WTC11 (cell line): ENCODE measurements at regions not wholly inside any gene's neighbourhood (a gene's known extent, or its start where the extent isn't known, plus 50 kb on each side); places are given as distances from the start of the nearest gene placed in this dataset.

ENCODE experiments used
- CREB1 ChIP-seq: sonication (generic); formaldehyde crosslinking; IDR thresholded peaks from 2 replicates; pipeline ENCODE4 v1.8.0; 2023; ENCODE audit warnings: mild to moderate bottlenecking, missing genetic modification reagents
- ETV6 ChIP-seq: sonication (generic); formaldehyde crosslinking; IDR thresholded peaks from 2 replicates; pipeline ENCODE4 v1.8.1; 2022; ENCODE audit warnings: mild to moderate bottlenecking, missing genetic modification reagents
- KAT7 ChIP-seq: sonication (generic); formaldehyde crosslinking; IDR thresholded peaks from 2 replicates; pipeline ENCODE4 v1.8.1; 2023; ENCODE audit warnings: missing genetic modification reagents, mild to moderate bottlenecking, borderline replicate concordance
- NFE2L1 ChIP-seq: sonication (generic); formaldehyde crosslinking; IDR thresholded peaks from 2 replicates; pipeline ENCODE4 v1.8.1; 2023; ENCODE audit warnings: missing genetic modification reagents
- ZNF138 ChIP-seq: sonication (generic); formaldehyde crosslinking; conservative IDR thresholded peaks from 2 replicates; pipeline ENCODE4 v1.8.1; 2022; ENCODE audit warnings: mild to moderate bottlenecking, moderate library complexity, missing genetic modification reagents
- TF ChIP-seq, protein P1 (sequence below): fragments of 200-600 bp; IDR thresholded peaks from 2 replicates; pipeline ENCODE4 v1.8.0; 2022; ENCODE audit warnings: antibody characterized with exemption
- TF ChIP-seq, protein P2 (sequence below): sonication (generic); formaldehyde crosslinking; IDR thresholded peaks from 2 replicates; pipeline ENCODE4 v1.8.1; 2023; ENCODE audit warnings: mild to moderate bottlenecking, missing genetic modification reagents
- TF ChIP-seq, protein P3 (sequence below): sonication (generic); formaldehyde crosslinking; IDR thresholded peaks from 2 replicates; pipeline ENCODE4 v1.8.0; 2022; ENCODE audit warnings: missing genetic modification reagents
- TF ChIP-seq, protein P4 (sequence below): sonication (generic); formaldehyde crosslinking; IDR thresholded peaks from 2 replicates; pipeline ENCODE4 v1.8.0; 2022; ENCODE audit warnings: mild to moderate bottlenecking, missing genetic modification reagents
- TF ChIP-seq, protein P5 (sequence below): sonication (generic); formaldehyde crosslinking; IDR thresholded peaks from 2 replicates; pipeline ENCODE4 v1.8.1; 2022; ENCODE audit warnings: low read depth, missing genetic modification reagents, borderline replicate concordance

DNA sequence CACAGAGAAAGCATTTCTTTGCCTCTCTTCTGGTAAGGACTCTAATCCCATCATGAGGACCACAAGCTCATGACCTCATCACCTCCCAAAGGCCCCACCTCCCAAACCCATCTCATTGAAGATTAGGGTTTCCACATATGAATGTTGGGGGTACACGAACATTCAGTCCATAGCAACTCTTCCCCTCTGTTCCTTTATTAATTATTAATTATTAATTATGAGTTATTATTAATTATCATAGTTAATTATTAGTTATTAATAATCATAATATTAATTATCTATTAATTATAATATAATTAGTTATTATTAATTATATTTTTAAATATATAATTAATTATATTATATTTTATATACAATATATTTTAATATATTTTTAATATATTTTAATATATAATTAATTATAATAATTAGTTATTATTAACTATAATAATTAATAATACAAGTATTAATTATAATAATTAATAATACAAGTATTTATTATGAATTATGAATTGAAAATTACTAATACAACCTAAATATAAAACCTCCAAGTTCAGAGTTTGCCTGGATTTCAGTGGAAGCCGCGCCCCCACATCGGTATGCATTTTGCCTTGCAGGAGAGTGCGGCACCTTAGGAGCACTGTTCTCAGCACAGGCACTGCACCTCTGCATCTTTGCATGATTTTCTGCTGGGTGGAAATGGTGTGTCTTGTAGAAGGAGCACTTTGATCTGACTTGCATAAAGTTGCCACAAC lies 128.0 kb upstream of the FGF3 start:
- TF ChIP-seq, protein P1, sequence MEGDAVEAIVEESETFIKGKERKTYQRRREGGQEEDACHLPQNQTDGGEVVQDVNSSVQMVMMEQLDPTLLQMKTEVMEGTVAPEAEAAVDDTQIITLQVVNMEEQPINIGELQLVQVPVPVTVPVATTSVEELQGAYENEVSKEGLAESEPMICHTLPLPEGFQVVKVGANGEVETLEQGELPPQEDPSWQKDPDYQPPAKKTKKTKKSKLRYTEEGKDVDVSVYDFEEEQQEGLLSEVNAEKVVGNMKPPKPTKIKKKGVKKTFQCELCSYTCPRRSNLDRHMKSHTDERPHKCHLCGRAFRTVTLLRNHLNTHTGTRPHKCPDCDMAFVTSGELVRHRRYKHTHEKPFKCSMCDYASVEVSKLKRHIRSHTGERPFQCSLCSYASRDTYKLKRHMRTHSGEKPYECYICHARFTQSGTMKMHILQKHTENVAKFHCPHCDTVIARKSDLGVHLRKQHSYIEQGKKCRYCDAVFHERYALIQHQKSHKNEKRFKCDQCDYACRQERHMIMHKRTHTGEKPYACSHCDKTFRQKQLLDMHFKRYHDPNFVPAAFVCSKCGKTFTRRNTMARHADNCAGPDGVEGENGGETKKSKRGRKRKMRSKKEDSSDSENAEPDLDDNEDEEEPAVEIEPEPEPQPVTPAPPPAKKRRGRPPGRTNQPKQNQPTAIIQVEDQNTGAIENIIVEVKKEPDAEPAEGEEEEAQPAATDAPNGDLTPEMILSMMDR, result no peak
- TF ChIP-seq, protein P2, sequence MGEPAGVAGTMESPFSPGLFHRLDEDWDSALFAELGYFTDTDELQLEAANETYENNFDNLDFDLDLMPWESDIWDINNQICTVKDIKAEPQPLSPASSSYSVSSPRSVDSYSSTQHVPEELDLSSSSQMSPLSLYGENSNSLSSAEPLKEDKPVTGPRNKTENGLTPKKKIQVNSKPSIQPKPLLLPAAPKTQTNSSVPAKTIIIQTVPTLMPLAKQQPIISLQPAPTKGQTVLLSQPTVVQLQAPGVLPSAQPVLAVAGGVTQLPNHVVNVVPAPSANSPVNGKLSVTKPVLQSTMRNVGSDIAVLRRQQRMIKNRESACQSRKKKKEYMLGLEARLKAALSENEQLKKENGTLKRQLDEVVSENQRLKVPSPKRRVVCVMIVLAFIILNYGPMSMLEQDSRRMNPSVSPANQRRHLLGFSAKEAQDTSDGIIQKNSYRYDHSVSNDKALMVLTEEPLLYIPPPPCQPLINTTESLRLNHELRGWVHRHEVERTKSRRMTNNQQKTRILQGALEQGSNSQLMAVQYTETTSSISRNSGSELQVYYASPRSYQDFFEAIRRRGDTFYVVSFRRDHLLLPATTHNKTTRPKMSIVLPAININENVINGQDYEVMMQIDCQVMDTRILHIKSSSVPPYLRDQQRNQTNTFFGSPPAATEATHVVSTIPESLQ, result no peak
- no peak for TF ChIP-seq ETV6 (CRISPR knock-in tag)
- TF ChIP-seq, protein P3, sequence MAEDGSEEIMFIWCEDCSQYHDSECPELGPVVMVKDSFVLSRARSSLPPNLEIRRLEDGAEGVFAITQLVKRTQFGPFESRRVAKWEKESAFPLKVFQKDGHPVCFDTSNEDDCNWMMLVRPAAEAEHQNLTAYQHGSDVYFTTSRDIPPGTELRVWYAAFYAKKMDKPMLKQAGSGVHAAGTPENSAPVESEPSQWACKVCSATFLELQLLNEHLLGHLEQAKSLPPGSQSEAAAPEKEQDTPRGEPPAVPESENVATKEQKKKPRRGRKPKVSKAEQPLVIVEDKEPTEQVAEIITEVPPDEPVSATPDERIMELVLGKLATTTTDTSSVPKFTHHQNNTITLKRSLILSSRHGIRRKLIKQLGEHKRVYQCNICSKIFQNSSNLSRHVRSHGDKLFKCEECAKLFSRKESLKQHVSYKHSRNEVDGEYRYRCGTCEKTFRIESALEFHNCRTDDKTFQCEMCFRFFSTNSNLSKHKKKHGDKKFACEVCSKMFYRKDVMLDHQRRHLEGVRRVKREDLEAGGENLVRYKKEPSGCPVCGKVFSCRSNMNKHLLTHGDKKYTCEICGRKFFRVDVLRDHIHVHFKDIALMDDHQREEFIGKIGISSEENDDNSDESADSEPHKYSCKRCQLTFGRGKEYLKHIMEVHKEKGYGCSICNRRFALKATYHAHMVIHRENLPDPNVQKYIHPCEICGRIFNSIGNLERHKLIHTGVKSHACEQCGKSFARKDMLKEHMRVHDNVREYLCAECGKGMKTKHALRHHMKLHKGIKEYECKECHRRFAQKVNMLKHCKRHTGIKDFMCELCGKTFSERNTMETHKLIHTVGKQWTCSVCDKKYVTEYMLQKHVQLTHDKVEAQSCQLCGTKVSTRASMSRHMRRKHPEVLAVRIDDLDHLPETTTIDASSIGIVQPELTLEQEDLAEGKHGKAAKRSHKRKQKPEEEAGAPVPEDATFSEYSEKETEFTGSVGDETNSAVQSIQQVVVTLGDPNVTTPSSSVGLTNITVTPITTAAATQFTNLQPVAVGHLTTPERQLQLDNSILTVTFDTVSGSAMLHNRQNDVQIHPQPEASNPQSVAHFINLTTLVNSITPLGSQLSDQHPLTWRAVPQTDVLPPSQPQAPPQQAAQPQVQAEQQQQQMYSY (CRISPR knock-in tag), result no peak
- TF ChIP-seq, protein P4, sequence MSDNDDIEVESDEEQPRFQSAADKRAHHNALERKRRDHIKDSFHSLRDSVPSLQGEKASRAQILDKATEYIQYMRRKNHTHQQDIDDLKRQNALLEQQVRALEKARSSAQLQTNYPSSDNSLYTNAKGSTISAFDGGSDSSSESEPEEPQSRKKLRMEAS, result no peak
- TF ChIP-seq, protein P5, sequence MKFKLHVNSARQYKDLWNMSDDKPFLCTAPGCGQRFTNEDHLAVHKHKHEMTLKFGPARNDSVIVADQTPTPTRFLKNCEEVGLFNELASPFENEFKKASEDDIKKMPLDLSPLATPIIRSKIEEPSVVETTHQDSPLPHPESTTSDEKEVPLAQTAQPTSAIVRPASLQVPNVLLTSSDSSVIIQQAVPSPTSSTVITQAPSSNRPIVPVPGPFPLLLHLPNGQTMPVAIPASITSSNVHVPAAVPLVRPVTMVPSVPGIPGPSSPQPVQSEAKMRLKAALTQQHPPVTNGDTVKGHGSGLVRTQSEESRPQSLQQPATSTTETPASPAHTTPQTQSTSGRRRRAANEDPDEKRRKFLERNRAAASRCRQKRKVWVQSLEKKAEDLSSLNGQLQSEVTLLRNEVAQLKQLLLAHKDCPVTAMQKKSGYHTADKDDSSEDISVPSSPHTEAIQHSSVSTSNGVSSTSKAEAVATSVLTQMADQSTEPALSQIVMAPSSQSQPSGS (CRISPR knock-in tag), result no peak
- no peak for TF ChIP-seq ZNF138 (CRISPR knock-in tag)
- no peak for TF ChIP-seq CREB1 (CRISPR knock-in tag)
- no peak for TF ChIP-seq NFE2L1 (CRISPR knock-in tag)
- no peak for TF ChIP-seq KAT7 (CRISPR knock-in tag)
